ENCODE measurements at regions not wholly inside any gene's neighbourhood (a gene's known extent, or its start where the extent isn't known, plus 50 kb on each side); places are given as distances from the start of the nearest gene placed in this dataset.
"Not testable (repeated sequence)": the region's sequence is repeated elsewhere in the genome, so short reads cannot be mapped to it uniquely, and the experiment has no call there.

DNA sequence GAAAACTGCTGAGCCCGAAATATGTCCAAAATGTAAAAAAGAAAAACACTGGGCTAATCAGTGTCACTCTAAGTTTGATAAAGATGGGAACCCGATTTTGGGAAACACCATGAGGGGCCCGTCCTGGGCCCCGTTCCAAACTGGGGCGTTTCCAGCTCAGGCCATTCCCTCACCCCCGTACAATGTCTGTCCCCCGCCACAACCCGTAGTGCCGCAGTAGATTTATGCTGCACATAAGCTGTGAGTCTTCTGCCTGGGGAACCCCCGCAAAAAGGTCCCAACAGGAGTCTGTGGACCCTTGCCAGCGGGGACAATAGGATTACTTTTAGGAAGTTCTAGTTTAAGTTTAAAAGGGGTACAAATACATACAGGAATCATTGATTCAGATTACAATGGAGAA lies 275.5 kb downstream of the C7orf25 start:
- TF ChIP-seq, protein P1, sequence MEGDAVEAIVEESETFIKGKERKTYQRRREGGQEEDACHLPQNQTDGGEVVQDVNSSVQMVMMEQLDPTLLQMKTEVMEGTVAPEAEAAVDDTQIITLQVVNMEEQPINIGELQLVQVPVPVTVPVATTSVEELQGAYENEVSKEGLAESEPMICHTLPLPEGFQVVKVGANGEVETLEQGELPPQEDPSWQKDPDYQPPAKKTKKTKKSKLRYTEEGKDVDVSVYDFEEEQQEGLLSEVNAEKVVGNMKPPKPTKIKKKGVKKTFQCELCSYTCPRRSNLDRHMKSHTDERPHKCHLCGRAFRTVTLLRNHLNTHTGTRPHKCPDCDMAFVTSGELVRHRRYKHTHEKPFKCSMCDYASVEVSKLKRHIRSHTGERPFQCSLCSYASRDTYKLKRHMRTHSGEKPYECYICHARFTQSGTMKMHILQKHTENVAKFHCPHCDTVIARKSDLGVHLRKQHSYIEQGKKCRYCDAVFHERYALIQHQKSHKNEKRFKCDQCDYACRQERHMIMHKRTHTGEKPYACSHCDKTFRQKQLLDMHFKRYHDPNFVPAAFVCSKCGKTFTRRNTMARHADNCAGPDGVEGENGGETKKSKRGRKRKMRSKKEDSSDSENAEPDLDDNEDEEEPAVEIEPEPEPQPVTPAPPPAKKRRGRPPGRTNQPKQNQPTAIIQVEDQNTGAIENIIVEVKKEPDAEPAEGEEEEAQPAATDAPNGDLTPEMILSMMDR (IDR thresholded peaks at IDR 0.05), result not testable (repeated sequence)
- not testable (repeated sequence) for TF ChIP-seq POLR2A (IDR thresholded peaks at IDR 0.05)
